ENCODE measurements at regions not wholly inside any gene's neighbourhood (a gene's known extent, or its start where the extent isn't known, plus 50 kb on each side); places are given as distances from the start of the nearest gene placed in this dataset.

DNA sequence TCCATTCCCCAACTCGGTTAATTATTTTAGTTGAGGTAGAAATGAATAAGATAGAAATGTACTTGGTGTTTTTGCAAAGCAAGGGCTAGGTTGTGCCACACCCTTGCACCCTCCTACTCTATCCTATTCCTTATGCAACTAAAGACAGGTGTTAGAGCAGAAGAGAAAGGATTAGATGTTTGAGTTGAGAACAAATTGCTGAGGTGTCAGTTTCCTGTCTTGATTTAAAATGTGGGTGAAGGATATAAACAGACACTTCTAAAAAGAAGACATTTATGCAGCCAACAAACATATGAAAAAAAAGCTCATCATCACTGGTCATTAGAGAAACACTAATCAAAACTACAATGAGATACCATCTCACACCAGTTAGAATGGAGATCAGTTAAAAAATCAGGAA, 1256.2 kb downstream of the CNTNAP5 start:
- TF ChIP-seq, protein P1, sequence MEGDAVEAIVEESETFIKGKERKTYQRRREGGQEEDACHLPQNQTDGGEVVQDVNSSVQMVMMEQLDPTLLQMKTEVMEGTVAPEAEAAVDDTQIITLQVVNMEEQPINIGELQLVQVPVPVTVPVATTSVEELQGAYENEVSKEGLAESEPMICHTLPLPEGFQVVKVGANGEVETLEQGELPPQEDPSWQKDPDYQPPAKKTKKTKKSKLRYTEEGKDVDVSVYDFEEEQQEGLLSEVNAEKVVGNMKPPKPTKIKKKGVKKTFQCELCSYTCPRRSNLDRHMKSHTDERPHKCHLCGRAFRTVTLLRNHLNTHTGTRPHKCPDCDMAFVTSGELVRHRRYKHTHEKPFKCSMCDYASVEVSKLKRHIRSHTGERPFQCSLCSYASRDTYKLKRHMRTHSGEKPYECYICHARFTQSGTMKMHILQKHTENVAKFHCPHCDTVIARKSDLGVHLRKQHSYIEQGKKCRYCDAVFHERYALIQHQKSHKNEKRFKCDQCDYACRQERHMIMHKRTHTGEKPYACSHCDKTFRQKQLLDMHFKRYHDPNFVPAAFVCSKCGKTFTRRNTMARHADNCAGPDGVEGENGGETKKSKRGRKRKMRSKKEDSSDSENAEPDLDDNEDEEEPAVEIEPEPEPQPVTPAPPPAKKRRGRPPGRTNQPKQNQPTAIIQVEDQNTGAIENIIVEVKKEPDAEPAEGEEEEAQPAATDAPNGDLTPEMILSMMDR (IDR thresholded peaks at IDR 0.05) = no peak
- TF ChIP-seq POLR2AphosphoS5 (IDR thresholded peaks at IDR 0.05; ENCODE audit: insufficient read depth in 1 of 2, low read depth in 1 of 2) (no peak), POLR2A (IDR thresholded peaks at IDR 0.05) (no peak)
